ENCODE measurements at regions not wholly inside any gene's neighbourhood (a gene's known extent, or its start where the extent isn't known, plus 50 kb on each side); places are given as distances from the start of the nearest gene placed in this dataset.
A peak's percentile ranks its signal among the peaks of the same experiment; 100 is the strongest.

DNA sequence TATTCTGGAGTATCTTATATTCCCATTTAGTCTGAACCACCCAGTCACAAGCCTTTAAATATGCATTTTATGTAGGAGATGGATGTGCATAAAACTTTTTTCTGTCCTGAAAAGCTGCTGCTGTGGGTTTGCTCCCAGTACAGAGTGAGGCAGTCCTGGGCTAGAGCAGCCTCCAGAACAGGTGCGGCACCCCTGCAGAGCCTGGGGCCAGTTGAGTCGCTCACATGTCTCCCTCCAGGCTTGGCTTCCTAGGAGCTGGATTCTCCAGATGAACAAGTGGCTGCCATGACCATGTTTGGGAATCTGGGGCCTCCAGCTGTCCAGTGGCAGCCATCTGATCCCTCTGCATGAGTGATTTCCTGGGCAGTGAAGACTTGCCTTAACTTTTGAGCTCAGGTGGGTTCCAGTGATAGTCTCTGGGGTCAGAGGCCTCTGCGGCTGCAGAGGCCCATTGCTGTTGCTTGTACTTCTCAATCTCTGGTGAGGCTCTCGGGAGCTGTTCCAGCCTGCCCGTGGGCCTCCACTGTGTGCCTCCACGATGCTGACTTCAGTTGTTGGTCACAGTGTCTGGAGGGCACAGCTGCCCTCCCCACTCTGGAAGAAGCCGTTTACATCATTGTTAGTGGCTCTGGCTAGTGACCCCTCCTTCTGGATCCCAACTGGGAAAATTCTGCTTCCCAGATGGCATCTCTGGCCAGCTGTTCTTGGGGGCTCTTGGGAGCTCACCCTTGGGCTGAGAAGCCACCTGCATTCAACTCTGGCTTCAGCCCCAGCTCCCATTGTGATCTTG, 120.4 kb downstream of the EMX2 start:
- no peak for DNase-seq (ENCODE audit: low read depth)
- H3K4me3 ChIP-seq (ENCODE audit: low read length) = no peak overlapping the region
- TF ChIP-seq, protein P1, sequence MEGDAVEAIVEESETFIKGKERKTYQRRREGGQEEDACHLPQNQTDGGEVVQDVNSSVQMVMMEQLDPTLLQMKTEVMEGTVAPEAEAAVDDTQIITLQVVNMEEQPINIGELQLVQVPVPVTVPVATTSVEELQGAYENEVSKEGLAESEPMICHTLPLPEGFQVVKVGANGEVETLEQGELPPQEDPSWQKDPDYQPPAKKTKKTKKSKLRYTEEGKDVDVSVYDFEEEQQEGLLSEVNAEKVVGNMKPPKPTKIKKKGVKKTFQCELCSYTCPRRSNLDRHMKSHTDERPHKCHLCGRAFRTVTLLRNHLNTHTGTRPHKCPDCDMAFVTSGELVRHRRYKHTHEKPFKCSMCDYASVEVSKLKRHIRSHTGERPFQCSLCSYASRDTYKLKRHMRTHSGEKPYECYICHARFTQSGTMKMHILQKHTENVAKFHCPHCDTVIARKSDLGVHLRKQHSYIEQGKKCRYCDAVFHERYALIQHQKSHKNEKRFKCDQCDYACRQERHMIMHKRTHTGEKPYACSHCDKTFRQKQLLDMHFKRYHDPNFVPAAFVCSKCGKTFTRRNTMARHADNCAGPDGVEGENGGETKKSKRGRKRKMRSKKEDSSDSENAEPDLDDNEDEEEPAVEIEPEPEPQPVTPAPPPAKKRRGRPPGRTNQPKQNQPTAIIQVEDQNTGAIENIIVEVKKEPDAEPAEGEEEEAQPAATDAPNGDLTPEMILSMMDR (conservative IDR thresholded peaks at IDR 0.05; ENCODE audit: low read depth, low read length) = no peak

DNA sequence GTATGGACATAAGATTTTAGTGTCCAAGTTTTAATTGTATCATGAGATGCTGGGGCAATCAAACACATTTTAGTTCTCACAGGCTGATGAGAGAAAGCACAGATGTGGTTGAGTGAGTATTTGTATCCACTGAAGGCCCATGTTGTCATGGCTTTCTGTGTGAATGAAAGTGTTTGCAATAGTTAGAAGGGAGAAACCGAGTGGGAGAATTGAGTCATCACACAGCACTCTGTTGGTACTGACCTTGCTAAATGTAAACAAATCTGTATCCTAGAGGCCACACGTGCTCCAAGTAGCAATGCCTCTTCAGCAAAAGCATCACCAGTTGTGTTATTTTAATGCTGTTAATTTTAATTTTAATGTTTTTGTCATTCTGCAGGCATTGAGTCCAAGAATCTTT, 121.2 kb downstream of the EMX2 start:
- TF ChIP-seq, protein P1 (conservative IDR thresholded peaks at IDR 0.05; ENCODE audit: low read depth, low read length) = no peak
- H3K4me3 ChIP-seq (ENCODE audit: low read length) = no peak overlapping the region
- DNase-seq (ENCODE audit: low read depth) = peak; percentile 5

DNA sequence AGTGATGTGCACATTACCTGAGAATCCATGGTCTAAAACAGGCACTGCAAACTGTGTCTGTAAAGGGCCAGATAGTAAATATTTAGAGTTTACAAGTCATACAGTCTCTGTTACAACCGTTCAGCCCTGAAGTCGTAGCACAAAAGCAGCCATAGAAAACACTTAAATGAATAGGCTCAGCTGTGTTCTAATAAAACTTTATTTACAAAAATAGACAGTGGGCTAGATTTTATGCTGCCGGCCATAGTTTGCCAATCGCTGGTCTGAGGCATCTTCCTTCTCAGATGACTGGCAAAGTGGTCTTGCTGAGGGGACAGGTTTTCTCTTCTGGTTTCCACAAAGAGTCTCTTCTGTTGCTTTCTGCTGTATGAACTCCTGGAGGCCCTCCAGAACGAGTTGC, 121.7 kb downstream of the EMX2 start:
- no peak overlapping the region for H3K4me3 ChIP-seq (ENCODE audit: low read length)
- TF ChIP-seq, protein P1 (conservative IDR thresholded peaks at IDR 0.05; ENCODE audit: low read depth, low read length) = no peak
- DNase-seq (ENCODE audit: low read depth) = no peak

DNA sequence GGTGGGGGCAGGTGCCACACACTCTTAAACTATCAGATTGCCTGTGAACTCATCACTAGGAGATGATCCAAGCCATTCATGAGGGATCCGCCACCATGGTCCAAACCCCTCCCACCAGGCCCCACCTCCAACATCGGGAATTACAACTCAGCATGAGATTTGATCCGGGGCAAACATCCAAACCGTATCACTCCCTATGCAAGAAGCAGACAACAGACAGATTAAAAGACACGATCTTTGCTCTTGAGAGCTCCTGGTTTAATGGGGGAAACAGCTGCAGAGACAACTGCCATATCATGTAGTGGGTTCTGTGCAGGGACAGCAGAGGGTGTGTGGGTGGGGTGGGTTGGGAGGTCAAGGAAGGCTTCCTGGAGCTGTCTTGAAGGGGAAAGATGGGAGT, 123.6 kb downstream of the EMX2 start:
- DNase-seq (ENCODE audit: low read depth) = no peak

DNA sequence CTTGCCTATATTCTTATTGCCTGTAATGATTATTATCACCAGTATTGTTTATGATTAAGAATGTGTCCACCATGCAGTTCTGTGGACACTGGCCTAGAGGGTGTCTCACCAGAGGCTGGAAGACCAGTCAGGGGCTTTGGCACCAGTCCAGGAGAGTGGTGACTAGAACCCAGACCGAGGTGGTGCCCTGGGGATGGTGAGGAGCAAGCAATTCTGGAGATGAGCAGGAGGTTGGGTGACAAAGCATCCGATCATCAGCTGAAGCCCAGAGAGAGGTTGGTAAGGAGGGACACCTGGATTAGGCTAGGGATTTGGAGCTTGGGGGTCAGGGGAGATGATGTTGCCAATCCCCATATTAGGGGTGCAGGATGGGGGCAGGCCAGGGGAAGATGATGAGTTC, 124.4 kb downstream of the EMX2 start:
- no peak for DNase-seq (ENCODE audit: low read depth)
- TF ChIP-seq, protein P1 (conservative IDR thresholded peaks at IDR 0.05; ENCODE audit: low read depth, low read length) = no peak

More for the DNA sequence above, 123.6 kb downstream of the EMX2 start:
- H3K4me3 ChIP-seq (ENCODE audit: low read length) = no peak overlapping the region
- TF ChIP-seq, protein P1 (conservative IDR thresholded peaks at IDR 0.05; ENCODE audit: low read depth, low read length) = no peak

DNA sequence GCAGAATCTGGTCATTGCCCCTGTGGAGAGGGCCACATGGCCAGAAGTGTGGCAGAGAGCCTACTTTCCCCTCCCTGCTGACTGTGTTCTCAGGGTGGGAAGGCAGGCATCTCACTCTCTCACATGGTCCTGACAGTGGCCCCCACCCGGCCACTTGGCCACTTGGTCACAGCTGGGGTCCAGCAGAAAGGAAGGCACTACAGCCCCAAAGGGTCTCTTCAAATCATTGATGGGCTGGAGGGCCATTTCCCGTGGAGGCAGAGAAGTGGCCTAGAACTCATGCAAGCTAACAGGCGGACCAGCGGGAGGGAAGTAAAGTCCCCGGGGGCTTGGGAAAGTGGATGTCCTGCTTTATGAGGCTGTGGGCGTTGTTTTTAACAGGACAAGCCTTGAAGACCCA, 125.3 kb downstream of the EMX2 start:
- no peak for DNase-seq (ENCODE audit: low read depth)
- TF ChIP-seq, protein P1 (conservative IDR thresholded peaks at IDR 0.05; ENCODE audit: low read depth, low read length) = no peak
- H3K4me3 ChIP-seq (ENCODE audit: low read length) = no peak overlapping the region

More for the DNA sequence above, 124.4 kb downstream of the EMX2 start:
- no peak overlapping the region for H3K4me3 ChIP-seq (ENCODE audit: low read length)

Data from retinal pigment epithelial cell (primary cell).